ENCODE measurements at regions not wholly inside any gene's neighbourhood (a gene's known extent, or its start where the extent isn't known, plus 50 kb on each side); places are given as distances from the start of the nearest gene placed in this dataset.

DNA sequence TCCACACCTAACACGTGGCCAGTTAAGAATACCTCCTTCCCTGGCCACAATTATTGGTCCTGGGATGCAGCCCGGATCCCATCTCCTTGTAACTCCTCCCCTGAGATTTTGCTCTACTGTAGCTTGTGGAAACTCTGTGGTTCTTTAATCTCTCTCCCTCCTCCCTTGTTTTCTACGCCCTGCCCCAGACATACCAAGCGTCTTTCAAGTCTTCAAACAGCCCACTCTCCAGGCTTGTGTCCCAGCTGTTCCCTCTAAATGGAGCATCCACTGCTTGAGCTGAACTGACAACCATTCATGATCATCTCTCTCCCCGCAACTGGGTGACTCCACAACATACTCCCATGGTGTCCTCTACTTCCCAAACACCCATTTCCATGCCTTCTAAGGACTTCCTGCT lies 111.6 kb downstream of the SIPA1L2 start:
- in situ Hi-C loops (cut with HindIII; ENCODE audit: low pct_ligation_motif_present, low sequenced_read_pairs), result no loop called here
- TF ChIP-seq, protein P1, sequence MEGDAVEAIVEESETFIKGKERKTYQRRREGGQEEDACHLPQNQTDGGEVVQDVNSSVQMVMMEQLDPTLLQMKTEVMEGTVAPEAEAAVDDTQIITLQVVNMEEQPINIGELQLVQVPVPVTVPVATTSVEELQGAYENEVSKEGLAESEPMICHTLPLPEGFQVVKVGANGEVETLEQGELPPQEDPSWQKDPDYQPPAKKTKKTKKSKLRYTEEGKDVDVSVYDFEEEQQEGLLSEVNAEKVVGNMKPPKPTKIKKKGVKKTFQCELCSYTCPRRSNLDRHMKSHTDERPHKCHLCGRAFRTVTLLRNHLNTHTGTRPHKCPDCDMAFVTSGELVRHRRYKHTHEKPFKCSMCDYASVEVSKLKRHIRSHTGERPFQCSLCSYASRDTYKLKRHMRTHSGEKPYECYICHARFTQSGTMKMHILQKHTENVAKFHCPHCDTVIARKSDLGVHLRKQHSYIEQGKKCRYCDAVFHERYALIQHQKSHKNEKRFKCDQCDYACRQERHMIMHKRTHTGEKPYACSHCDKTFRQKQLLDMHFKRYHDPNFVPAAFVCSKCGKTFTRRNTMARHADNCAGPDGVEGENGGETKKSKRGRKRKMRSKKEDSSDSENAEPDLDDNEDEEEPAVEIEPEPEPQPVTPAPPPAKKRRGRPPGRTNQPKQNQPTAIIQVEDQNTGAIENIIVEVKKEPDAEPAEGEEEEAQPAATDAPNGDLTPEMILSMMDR (IDR thresholded peaks at IDR 0.05; ENCODE audit: low read depth, low read length, missing control alignments), result no peak
- no peak overlapping the region for H3K4me3 ChIP-seq (ENCODE audit: low read depth, low read length)
- no peaks in the 10 kb centered on the region for H3K27me3 ChIP-seq (replicated peaks)
- DNase-seq, result no peak
- no peak overlapping the region for H3K27ac ChIP-seq
- no peaks in the 10 kb centered on the region for H3K36me3 ChIP-seq (replicated peaks)

DNA sequence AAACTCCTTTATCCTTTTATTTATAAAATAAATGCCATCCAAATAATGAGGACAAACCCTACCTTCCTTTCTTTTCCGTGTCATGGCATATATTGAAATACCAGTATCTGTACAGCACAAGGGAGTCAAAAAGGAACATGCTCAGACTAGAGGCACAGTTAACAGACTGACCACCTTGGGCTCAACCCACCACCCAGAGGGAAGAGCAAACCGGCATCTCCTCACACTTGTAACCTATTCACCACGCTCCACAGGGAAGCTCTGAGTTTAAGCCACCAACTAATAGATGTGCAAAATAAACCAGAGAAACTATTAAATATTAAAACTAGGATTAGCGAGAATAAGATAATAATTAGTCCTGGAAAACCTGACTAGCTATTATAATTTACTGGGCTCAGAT lies 112.7 kb downstream of the SIPA1L2 start:
- no peak overlapping the region for H3K4me3 ChIP-seq (ENCODE audit: low read depth, low read length)
- no peaks in the 10 kb centered on the region for H3K36me3 ChIP-seq (replicated peaks)
- H3K27ac ChIP-seq, result no peak overlapping the region
- no peaks in the 10 kb centered on the region for H3K27me3 ChIP-seq (replicated peaks)
- no peak for DNase-seq
- TF ChIP-seq, protein P1 (IDR thresholded peaks at IDR 0.05; ENCODE audit: low read depth, low read length, missing control alignments), result no peak
- in situ Hi-C loops (cut with HindIII; ENCODE audit: low pct_ligation_motif_present, low sequenced_read_pairs), result no loop called here

DNA sequence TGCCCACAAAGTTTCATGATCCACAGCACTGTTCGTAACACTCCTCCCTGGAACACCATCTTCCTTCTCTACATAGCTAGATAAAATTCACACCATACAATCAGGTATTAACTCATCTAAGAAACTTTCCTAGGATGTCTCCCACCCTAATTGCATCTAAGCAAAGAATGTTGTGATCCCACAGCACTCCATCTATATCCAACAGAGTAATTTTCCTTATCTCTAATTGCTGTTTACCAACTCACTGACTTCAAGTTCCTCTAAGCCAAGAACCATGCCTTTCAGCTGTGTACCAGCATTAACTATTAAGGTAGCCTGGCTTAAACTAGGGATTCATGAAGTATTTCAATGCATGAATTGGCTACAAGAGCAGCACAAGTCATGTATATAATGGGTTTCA lies 114.2 kb downstream of the SIPA1L2 start:
- TF ChIP-seq, protein P1 (IDR thresholded peaks at IDR 0.05; ENCODE audit: low read depth, low read length, missing control alignments), result no peak
- DNase-seq, result no peak
- in situ Hi-C loops (cut with HindIII; ENCODE audit: low pct_ligation_motif_present, low sequenced_read_pairs), result no loop called here
- no peak overlapping the region for H3K4me3 ChIP-seq (ENCODE audit: low read depth, low read length)
- H3K36me3 ChIP-seq (replicated peaks), result no peaks in the 10 kb centered on the region
- no peak overlapping the region for H3K27ac ChIP-seq
- H3K27me3 ChIP-seq (replicated peaks), result no peaks in the 10 kb centered on the region

DNA sequence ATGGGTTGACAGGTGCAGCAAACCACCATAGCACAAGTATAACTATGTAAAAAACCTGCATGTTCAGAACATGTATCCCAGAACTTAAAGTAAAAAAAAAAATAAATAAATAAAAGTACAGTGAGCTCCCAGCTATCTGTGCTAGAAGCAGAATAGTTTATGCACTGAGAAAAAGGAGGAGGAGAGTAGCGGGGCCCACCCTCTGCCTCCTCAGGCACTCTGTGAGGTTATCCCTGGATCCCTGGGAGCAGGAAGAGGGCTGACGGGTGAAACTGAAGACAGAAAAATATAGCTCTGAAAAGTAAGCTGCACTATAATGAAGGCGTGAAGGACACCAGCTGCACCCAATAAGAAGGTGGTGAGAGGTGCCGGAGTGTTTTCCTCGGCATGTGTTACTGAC lies 117.2 kb downstream of the SIPA1L2 start:
- TF ChIP-seq, protein P1 (IDR thresholded peaks at IDR 0.05; ENCODE audit: low read depth, low read length, missing control alignments), result no peak
- H3K27me3 ChIP-seq (replicated peaks), result no peaks in the 10 kb centered on the region
- in situ Hi-C loops (cut with HindIII; ENCODE audit: low pct_ligation_motif_present, low sequenced_read_pairs), result no loop called here
- H3K4me3 ChIP-seq (ENCODE audit: low read depth, low read length), result no peak overlapping the region
- H3K27ac ChIP-seq, result no peak overlapping the region
- DNase-seq, result no peak
- H3K36me3 ChIP-seq (replicated peaks), result no peaks in the 10 kb centered on the region

DNA sequence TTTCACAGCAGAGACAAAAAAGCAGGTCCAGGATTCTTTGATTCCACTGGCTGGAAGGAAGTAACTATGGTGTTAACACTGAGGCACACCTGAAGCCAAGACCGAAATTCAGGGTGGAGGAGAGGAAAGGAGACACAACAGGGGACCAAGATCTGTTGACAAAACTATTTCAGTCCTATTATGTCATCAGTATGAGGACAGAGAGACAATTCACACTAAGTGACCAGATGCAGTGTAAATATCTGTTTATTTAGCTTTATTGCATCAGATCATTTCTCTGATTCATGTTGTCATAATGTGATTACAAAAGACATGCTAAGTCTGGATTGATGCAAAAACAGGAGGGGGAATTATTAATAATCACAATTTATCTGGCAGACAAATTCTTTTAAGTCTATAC lies 118.8 kb downstream of the SIPA1L2 start:
- DNase-seq, result no peak
- TF ChIP-seq, protein P1 (IDR thresholded peaks at IDR 0.05; ENCODE audit: low read depth, low read length, missing control alignments), result no peak
- H3K4me3 ChIP-seq (ENCODE audit: low read depth, low read length), result no peak overlapping the region
- no peaks in the 10 kb centered on the region for H3K36me3 ChIP-seq (replicated peaks)
- in situ Hi-C loops (cut with HindIII; ENCODE audit: low pct_ligation_motif_present, low sequenced_read_pairs), result no loop called here
- no peak overlapping the region for H3K27ac ChIP-seq
- no peaks in the 10 kb centered on the region for H3K27me3 ChIP-seq (replicated peaks)

DNA sequence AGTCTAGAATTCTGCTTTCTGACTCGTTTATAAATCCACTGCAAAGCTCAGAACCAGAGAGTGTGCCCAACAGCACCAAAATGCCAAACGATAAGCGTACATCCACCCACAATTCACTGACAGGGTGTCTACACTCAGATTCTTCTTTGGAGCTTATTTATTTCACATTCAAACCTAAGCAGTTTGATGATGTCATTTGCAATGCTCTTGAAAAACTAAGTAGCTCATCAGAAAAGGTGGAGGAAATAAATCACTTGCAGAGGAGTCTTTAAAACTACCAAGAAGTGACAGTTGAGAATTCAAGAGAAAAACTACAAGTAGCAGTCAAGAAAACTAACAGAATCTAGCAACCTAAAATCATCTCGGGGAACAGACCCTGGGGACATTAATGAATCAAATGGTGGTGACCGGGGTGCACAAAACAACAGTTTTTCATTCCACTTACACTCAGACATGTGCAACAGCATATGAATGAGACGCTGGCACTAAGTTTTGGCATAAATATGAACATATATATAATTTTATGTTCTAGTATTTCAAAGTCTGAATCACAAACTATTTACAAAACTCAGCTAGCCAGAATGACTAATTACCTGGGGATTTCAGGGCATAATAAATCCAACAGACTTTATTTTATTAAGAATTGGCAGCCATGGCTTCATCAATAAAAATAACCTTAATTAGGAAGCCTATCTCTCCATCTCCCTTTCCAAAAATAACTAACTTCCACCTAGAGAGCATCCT lies 119.4 kb downstream of the SIPA1L2 start:
- Histone ChIP-seq H3K27ac (no peak overlapping the region), H3K27me3 (replicated peaks) (no peaks in the 10 kb centered on the region), H3K36me3 (replicated peaks) (no peaks in the 10 kb centered on the region), H3K4me3 (ENCODE audit: low read depth, low read length) (no peak overlapping the region)
- in situ Hi-C loops (cut with HindIII; ENCODE audit: low pct_ligation_motif_present, low sequenced_read_pairs), result no loop called here
- DNase-seq, result no peak
- TF ChIP-seq, protein P1 (IDR thresholded peaks at IDR 0.05; ENCODE audit: low read depth, low read length, missing control alignments), result no peak
